AG04450 (cell line): ENCODE measurements at regions not wholly inside any gene's neighbourhood (a gene's known extent, or its start where the extent isn't known, plus 50 kb on each side); places are given as distances from the start of the nearest gene placed in this dataset.

ENCODE experiments used
- CTCF ChIA-PET: fragments of 300-600, 350-600 bp; formaldehyde crosslinking; extraction: SDS; loops from one replicate; lab custom pipeline; 2022; ENCODE audit warnings: antibody characterized with exemption, inconsistent platforms; lab: Charles Lee
- POLR2A ChIA-PET: fragments of 350-600 bp; formaldehyde crosslinking; extraction: SDS; loops from one replicate; lab custom pipeline; 2021; ENCODE audit warnings: antibody characterized with exemption, inconsistent platforms; lab: Yijun Ruan, JAX
- DNase-seq: peaks from one replicate; pipeline ENCODE4 v3.0.0-alpha.2; 2011; ENCODE audit warnings: low read depth, low spot score
- H3K27ac ChIP-seq: one replicate; pipeline ENCODE4 v1.5.1; 2012; ENCODE audit warnings: low read depth, low read length, control low read depth
- H3K27me3 ChIP-seq: one replicate; pipeline ENCODE4 v1.6.0; 2012; ENCODE audit warnings: low read length; ENCODE audit not compliant: control insufficient read depth, insufficient read depth
- H3K4me3 ChIP-seq: 2 replicates; pipeline ENCODE4 v1.5.1; 2011; ENCODE audit warnings: mild to moderate bottlenecking, low read depth, low read length, control low read depth
- H3K9me3 ChIP-seq: 2 replicates; pipeline ENCODE4 v1.5.1; 2012; ENCODE audit warnings: low read length; ENCODE audit not compliant: control insufficient read depth, insufficient read depth
- TF ChIP-seq, protein P1 (sequence below): IDR thresholded peaks from 2 replicates; pipeline ENCODE4 v1.5.1; 2011; ENCODE audit warnings: low read depth, low read length, control low read depth, inconsistent platforms

DNA sequence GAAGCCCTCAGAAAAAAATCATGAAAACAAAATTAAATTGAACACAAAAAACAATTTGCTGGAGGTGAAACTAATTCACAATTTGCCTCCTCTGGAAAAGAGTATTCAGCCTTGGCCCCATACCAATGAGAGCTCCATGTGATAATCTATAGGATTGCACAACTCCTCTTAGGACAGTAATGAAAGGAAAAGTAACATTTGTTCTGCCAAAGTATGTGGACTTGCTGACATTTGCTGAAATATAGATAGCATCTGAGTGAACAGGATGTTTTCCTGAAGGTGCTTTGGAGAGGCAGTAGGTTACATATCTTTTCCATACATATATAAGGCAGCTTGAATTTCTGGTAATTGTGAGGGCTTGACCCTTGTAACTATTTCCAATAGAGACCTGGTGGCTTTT lies 122.8 kb downstream of the OR4C45 start:
- CTCF ChIA-PET = no interaction called here
- Histone ChIP-seq H3K4me3 (no peak overlapping the region), H3K9me3 (no peaks in the 10 kb centered on the region; the same call in 1 of the 2 replicates), H3K27ac (no peak overlapping the region), H3K27me3 (no peaks in the 10 kb centered on the region)
- DNase-seq = no peak
- TF ChIP-seq, protein P1, sequence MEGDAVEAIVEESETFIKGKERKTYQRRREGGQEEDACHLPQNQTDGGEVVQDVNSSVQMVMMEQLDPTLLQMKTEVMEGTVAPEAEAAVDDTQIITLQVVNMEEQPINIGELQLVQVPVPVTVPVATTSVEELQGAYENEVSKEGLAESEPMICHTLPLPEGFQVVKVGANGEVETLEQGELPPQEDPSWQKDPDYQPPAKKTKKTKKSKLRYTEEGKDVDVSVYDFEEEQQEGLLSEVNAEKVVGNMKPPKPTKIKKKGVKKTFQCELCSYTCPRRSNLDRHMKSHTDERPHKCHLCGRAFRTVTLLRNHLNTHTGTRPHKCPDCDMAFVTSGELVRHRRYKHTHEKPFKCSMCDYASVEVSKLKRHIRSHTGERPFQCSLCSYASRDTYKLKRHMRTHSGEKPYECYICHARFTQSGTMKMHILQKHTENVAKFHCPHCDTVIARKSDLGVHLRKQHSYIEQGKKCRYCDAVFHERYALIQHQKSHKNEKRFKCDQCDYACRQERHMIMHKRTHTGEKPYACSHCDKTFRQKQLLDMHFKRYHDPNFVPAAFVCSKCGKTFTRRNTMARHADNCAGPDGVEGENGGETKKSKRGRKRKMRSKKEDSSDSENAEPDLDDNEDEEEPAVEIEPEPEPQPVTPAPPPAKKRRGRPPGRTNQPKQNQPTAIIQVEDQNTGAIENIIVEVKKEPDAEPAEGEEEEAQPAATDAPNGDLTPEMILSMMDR = no peak
- POLR2A ChIA-PET = no interaction called here

DNA sequence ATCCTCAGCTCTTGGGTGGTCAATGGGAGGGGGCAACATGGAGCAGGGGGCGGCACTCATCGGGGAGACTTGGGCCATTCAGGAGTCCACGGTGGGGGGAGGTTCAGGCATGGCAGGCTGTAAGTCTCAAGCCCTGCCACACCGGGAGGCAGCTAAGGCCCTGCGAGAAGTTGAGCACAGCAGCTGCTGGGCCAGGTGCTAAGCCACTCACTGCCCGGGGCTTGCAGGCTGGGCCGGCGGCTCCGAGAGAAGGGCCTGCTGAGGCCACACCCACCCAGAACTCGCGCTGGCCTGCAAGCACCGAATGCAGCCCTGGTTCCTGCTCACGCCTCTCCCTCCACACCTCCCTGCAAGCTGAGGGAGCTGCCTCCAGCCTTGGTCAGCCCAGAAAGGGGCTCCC lies 131.4 kb downstream of the OR4C45 start:
- CTCF ChIA-PET = no interaction called here

DNA sequence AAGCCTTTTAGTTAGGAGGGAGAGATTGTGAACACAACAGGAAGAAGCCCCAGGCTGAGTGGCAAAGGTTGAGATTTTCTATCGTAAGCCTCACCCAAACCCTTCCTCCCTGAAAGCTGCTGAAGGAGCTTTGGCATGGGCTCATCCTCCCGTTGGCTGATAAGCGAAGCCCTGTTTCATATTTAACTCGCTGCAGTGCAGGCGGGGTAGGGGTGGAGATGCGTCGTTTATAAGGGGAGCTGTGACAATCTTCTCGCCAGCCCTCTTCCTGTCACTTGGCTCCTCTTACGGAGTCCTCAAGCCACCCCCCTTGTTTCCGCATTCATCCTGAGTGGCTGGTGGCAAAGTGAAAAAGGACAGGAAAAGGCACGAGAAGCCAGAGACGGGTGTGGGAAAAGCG lies 137.0 kb downstream of the OR4C45 start:
- no peak for DNase-seq
- ChIA-PET CTCF (no interaction called here), POLR2A (no interaction called here)
- TF ChIP-seq, protein P1 = no peak
- Histone ChIP-seq H3K4me3 (no peak overlapping the region), H3K27ac (no peak overlapping the region), H3K9me3 (peaks cover 22% of the 10 kb centered on the region), H3K27me3 (no peaks in the 10 kb centered on the region)

More for the DNA sequence above, 131.4 kb downstream of the OR4C45 start:
- H3K27me3 ChIP-seq = no peaks in the 10 kb centered on the region
- no peak overlapping the region for H3K4me3 ChIP-seq
- H3K27ac ChIP-seq = no peak overlapping the region
- POLR2A ChIA-PET = no interaction called here
- no peak for DNase-seq
- TF ChIP-seq, protein P1 = no peak
- peaks cover 18% of the 10 kb centered on the region for H3K9me3 ChIP-seq

DNA sequence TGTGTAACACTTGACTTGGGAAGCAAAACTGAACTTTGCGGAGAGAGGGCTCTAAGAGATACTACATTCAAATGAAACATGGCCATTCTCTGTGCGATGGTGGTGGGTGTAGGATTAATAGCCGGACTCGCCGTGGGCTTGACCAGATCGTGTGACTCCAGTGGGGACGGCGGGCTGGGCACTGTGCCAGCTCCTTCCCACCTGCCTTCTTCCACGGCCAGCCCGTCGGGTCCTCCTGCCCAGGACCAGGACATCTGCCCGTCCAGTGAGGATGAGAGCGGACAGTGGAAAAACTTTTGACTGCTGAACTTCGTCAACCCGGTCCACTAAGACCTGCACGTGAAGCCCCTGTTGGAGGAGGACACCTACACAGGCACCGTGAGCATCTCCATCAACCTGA lies 137.4 kb downstream of the OR4C45 start:
- H3K27me3 ChIP-seq = no peaks in the 10 kb centered on the region
- TF ChIP-seq, protein P1 = no peak
- CTCF ChIA-PET = no interaction called here
- POLR2A ChIA-PET = no interaction called here
- peaks cover 22% of the 10 kb centered on the region for H3K9me3 ChIP-seq
- H3K4me3 ChIP-seq = no peak overlapping the region
- no peak overlapping the region for H3K27ac ChIP-seq
- no peak for DNase-seq

DNA sequence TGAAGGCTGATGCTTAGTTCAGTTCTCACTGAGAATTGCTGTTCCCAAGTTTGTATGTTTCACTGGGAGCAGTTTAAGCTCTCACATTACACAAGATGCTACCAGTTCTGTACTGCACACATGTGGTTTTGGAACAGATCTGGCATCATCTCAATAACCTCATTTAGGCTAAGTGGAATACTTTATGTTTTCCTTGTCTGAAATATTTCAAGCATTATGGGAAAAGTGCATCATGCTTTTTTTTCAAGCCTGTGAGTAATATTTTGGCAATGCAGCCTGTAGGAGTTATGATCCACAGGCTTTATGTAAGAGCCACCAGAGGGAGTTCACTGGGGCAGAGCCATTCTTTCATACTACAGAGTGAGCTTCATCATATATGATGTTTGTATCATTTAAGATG lies 141.5 kb downstream of the OR4C45 start:
- Histone ChIP-seq H3K4me3 (no peak overlapping the region), H3K27me3 (no peaks in the 10 kb centered on the region), H3K27ac (no peak overlapping the region), H3K9me3 (peaks cover 12% of the 10 kb centered on the region)
- no peak for DNase-seq
- POLR2A ChIA-PET = no interaction called here
- TF ChIP-seq, protein P1 = no peak
- CTCF ChIA-PET = no interaction called here
